Upper lobe of right lung (tissue), 1 donor: ENCODE measurements at regions not wholly inside any gene's neighbourhood (a gene's known extent, or its start where the extent isn't known, plus 50 kb on each side); places are given as distances from the start of the nearest gene placed in this dataset.
"Not testable (repeated sequence)": the region's sequence is repeated elsewhere in the genome, so short reads cannot be mapped to it uniquely, and the experiment has no call there.

Source experiments
- ATAC-seq: fragments of 200-7000 bp; cut with Tn5 transposase; one replicate; pipeline ENCODE4 v1.9.1; 2020; ENCODE audit warnings: mild to moderate bottlenecking, moderate library complexity
- DNase-seq: peaks from one replicate; pipeline ENCODE4 v3.0.0-alpha.2; 2020
- H3K27ac ChIP-seq: fragments of 200-600 bp; one replicate; pipeline ENCODE4 v1.8.0; 2022
- H3K27me3 ChIP-seq: fragments of 200-600 bp; one replicate; pipeline ENCODE4 v1.8.0; 2022; ENCODE audit warnings: mild to moderate bottlenecking
- H3K36me3 ChIP-seq: fragments of 200-600 bp; one replicate; pipeline ENCODE4 v1.8.0; 2022
- H3K4me1 ChIP-seq: fragments of 200-600 bp; one replicate; pipeline ENCODE4 v1.8.0; 2022
- H3K4me3 ChIP-seq: fragments of 200-600 bp; one replicate; pipeline ENCODE4 v1.8.0; 2022; ENCODE audit warnings: mild to moderate bottlenecking
- H3K9me3 ChIP-seq: fragments of 200-600 bp; one replicate; pipeline ENCODE4 v1.8.0; 2022
- CTCF ChIP-seq: fragments of 200-600 bp; IDR thresholded peaks from one replicate; pipeline ENCODE4 v1.8.0; 2022; ENCODE audit warnings: antibody characterized with exemption
- intact Hi-C: fragments of 100-400 bp; cut with DNase I; formaldehyde crosslinking; loops from one replicate; pipeline ENCODE4 v1.11.0; 2022
- donor health status: DM: no; HTN: yes; CAD: no; lungs with severe emphysema.

- Histone ChIP-seq H3K4me1 (no peaks in the 10 kb centered on the region), H3K27ac (no peak overlapping the region), H3K36me3 (no peaks in the 10 kb centered on the region), H3K9me3 (no peaks in the 10 kb centered on the region), H3K27me3 (no peaks in the 10 kb centered on the region), H3K4me3 (no peak overlapping the region)
- ATAC-seq: no peak
- intact Hi-C loops: no loop called here
- DNase-seq: no peak
- no peak for TF ChIP-seq CTCF
Measured at GRCh38 chr2:16974688-16975087, 309.1 kb upstream of the CYRIA start.

- ATAC-seq (no peak), DNase-seq (no peak)
- no peak for TF ChIP-seq CTCF
- Histone ChIP-seq H3K9me3 (no peaks in the 10 kb centered on the region), H3K27ac (no peak overlapping the region), H3K36me3 (no peaks in the 10 kb centered on the region), H3K4me3 (no peak overlapping the region), H3K4me1 (no peaks in the 10 kb centered on the region), H3K27me3 (no peaks in the 10 kb centered on the region)
- intact Hi-C loops: no loop called here
Measured at GRCh38 chr2:16973586-16974286, 308.1 kb upstream of the CYRIA start.

GRCh38 chr2:16972276-16972675, 306.6 kb upstream of the CYRIA start:
- intact Hi-C loops: no loop called here
- Histone ChIP-seq H3K27me3 (no peaks in the 10 kb centered on the region), H3K4me1 (no peaks in the 10 kb centered on the region), H3K4me3 (no peak overlapping the region), H3K36me3 (no peaks in the 10 kb centered on the region), H3K27ac (no peak overlapping the region), H3K9me3 (no peaks in the 10 kb centered on the region)
- no peak for DNase-seq
- no peak for ATAC-seq
- no peak for TF ChIP-seq CTCF

- DNase-seq: no peak
- no peak for TF ChIP-seq CTCF
- H3K27me3 ChIP-seq: no peaks in the 10 kb centered on the region
- intact Hi-C loops: no loop called here
- H3K27ac ChIP-seq: no peak overlapping the region
- no peaks in the 10 kb centered on the region for H3K4me1 ChIP-seq
- H3K36me3 ChIP-seq: no peaks in the 10 kb centered on the region
- ATAC-seq: no peak
- H3K4me3 ChIP-seq: no peak overlapping the region
- H3K9me3 ChIP-seq: no peaks in the 10 kb centered on the region
Measured at GRCh38 chr2:16971722-16972234, 306.1 kb upstream of the CYRIA start.

GRCh38 chr2:16970948-16971347, 305.3 kb upstream of the CYRIA start:
- H3K27ac ChIP-seq, H3K4me1 ChIP-seq, H3K36me3 ChIP-seq, H3K27me3 ChIP-seq, DNase-seq, intact Hi-C loops, ATAC-seq, H3K4me3 ChIP-seq, H3K9me3 ChIP-seq: not testable (repeated sequence)

- Histone ChIP-seq H3K27ac (no peak overlapping the region), H3K4me1 (no peaks in the 10 kb centered on the region), H3K4me3 (no peak overlapping the region), H3K9me3 (no peaks in the 10 kb centered on the region), H3K36me3 (no peaks in the 10 kb centered on the region), H3K27me3 (no peaks in the 10 kb centered on the region)
- no peak for ATAC-seq
- intact Hi-C loops: no loop called here
- no peak for TF ChIP-seq CTCF
- DNase-seq: no peak
Measured at GRCh38 chr2:16962505-16962904, 296.9 kb upstream of the CYRIA start.
